Astrocyte of the cerebellum (primary cell): ENCODE measurements at regions not wholly inside any gene's neighbourhood (a gene's known extent, or its start where the extent isn't known, plus 50 kb on each side); places are given as distances from the start of the nearest gene placed in this dataset.
"Not testable (repeated sequence)": the region's sequence is repeated elsewhere in the genome, so short reads cannot be mapped to it uniquely, and the experiment has no call there.

ENCODE experiments used
- DNase-seq: peaks from one replicate; pipeline ENCODE4 v3.0.0-alpha.2; 2011; ENCODE audit warnings: low read depth
- H3K4me3 ChIP-seq: 2 replicates; pipeline ENCODE4 v1.5.1; 2011; ENCODE audit warnings: mild to moderate bottlenecking, low read depth, low read length, moderate library complexity
- in situ Hi-C: cut with HindIII; loops from 2 replicates; pipeline ENCODE4 v1.10.0; 2017; ENCODE audit warnings: low sequenced_read_pairs
- TF ChIP-seq, protein P1 (sequence below): IDR thresholded peaks from 2 replicates; pipeline ENCODE4 v1.5.1; 2012; ENCODE audit warnings: low read length, low read depth, moderate library complexity, mild to moderate bottlenecking; ENCODE audit errors: missing control alignments

DNA sequence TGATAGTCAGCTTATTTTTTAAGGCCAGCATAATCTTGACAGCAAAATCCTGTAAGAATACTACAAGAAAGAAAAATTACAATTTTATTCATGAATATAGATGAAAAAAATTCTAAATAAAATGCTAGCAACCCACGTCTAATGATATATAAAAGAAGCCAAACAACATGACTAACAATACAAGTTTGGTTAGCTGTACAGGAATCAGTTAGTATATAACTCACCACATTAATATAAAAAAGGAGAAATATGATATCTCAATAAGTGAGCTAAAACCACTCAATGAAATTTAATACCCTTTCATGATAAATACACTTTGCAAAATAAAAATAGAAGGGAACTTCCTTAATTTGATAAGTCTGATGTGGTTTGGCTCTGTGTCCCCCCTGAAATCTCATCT, 139.7 kb upstream of the MAN2A1 start:
- in situ Hi-C loops, result no loop called here
- H3K4me3 ChIP-seq, result no peak overlapping the region
- no peak for DNase-seq
- TF ChIP-seq, protein P1, sequence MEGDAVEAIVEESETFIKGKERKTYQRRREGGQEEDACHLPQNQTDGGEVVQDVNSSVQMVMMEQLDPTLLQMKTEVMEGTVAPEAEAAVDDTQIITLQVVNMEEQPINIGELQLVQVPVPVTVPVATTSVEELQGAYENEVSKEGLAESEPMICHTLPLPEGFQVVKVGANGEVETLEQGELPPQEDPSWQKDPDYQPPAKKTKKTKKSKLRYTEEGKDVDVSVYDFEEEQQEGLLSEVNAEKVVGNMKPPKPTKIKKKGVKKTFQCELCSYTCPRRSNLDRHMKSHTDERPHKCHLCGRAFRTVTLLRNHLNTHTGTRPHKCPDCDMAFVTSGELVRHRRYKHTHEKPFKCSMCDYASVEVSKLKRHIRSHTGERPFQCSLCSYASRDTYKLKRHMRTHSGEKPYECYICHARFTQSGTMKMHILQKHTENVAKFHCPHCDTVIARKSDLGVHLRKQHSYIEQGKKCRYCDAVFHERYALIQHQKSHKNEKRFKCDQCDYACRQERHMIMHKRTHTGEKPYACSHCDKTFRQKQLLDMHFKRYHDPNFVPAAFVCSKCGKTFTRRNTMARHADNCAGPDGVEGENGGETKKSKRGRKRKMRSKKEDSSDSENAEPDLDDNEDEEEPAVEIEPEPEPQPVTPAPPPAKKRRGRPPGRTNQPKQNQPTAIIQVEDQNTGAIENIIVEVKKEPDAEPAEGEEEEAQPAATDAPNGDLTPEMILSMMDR, result no peak

DNA sequence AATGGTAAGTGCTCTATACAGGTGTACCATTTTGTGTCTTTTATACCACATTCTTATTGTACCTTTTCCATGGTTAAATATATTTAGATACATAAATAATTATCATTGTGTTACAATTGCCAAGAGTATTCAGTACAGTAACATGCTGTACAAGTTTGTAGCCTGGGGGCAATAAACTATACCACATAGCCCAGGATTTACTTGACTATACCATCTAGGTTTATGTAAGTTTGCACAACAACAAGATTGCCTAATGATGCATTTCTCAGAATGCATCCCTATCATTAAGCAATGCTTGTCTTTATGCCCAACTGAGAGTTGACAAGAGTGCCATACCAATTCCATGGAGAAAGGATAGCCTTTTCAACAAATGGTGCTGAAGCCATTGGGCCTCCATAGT, 136.7 kb upstream of the PJA2 start:
- in situ Hi-C loops, result no loop called here

DNA sequence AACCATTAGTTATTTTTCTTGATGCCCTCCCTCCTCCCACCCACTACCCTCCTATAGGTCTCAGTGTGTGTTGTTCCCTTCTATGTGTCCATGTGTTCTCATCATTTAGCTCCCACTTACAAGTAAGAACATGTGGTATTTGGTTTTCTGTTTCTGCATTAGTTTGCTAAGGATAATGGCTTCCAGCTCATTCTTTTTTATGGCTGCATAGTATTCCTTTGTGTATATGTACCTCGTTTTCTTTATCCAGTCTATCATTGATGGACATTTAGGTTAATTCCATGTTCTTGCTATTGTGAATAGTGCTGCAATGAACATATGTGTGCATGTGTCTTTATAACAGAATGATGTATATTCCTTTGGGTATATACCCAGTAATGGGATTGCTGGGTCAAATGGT, 135.1 kb upstream of the PJA2 start:
- in situ Hi-C loops, H3K4me3 ChIP-seq, DNase-seq: not testable (repeated sequence)

More for the DNA sequence above, 136.7 kb upstream of the PJA2 start:
- DNase-seq, result no peak
- TF ChIP-seq, protein P1, result no peak
- H3K4me3 ChIP-seq, result no peak overlapping the region

DNA sequence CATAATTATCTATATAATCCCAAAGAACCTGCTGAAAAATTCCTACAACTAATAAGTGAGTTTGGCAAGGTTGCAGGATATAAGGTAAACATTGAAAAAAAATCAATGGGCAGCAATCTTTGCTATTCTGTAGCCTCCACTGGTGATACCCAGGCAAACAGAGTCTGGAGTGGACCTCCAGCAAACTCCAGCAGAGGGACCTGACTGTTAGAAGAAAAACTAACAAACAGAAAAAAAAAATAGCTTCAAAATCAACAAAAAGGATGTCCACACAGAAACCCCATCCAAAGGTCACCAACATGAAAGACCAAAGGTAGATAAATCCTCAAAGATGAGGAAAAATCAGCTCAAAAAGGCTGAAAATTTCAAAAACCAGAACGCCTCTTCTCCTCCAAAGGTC, 128.9 kb upstream of the PJA2 start:
- H3K4me3 ChIP-seq, in situ Hi-C loops, DNase-seq: not testable (repeated sequence)

DNA sequence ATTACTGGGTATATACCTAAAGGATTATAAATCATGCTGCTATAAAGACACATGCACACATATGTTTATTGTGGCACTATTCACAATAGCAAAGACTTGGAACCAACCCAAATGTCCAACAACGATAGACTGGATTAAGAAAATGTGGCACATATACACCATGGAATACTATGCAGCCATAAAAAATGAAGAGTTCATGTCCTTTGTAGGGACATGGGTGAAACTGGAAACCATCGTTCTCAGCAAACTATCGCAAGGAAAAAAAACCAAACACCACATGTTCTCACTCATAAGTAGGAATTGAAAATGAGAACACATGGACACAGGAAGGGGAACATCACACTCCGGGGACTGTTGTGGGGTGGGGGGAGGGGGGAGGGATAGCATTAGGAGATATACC, 125.3 kb upstream of the PJA2 start:
- DNase-seq, in situ Hi-C loops, H3K4me3 ChIP-seq: not testable (repeated sequence)

DNA sequence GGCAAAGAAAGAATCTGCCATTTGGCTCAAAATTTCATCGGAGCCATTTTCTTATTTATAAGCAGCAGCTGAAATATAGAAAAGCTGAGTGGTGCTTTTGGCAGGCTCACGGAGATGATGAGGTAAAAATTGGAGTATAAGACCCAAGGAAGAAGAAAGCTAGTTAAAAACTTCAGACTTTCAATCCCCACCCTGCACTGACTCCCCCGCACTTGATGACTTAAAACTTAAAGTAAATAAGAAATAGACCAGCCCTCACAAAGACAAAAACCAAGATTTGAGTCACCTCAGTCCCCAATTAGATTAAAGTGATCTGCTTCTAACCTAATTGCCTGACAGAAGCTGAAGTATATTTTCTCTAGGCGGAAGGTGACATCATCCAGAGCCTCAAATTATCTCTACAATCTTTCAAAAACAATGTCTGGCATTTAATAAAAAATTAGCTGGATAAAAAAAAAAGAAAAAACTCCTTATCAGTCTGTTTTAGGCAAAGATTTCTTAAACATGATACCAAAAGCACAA, 124.0 kb upstream of the PJA2 start:
- H3K4me3 ChIP-seq, result no peak overlapping the region
- in situ Hi-C loops, result no loop called here
- no peak for DNase-seq
- TF ChIP-seq, protein P1, result no peak

DNA sequence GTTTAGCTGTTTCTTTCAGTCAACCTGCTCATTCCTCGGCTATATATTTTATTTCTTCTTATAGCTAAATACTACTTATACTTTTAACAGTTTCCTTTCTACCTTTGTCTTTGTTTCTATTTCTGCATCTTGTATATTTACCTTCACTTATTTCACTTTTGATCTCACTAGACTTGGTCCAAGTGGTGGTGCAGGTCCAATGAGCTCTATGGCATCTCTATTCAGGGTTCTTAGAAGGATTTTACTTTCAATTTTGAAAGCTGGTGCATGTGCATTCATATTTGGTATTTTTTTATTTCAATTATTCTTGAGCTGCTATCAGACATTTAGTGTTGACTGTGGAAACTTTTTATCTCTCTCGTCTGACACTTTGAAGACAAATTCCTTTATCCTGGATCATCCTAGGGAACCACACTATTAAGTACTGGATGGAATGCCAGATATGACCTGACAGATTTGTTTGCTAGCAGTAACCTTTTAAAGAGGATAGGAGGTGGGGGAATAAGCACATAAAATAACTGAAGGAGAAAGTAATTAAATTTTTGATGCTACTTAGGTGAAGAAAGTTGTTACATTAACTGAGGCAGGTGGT, 123.1 kb upstream of the PJA2 start:
- TF ChIP-seq, protein P1, result no peak
- H3K4me3 ChIP-seq, result no peak overlapping the region
- DNase-seq, result no peak
- in situ Hi-C loops, result no loop called here

DNA sequence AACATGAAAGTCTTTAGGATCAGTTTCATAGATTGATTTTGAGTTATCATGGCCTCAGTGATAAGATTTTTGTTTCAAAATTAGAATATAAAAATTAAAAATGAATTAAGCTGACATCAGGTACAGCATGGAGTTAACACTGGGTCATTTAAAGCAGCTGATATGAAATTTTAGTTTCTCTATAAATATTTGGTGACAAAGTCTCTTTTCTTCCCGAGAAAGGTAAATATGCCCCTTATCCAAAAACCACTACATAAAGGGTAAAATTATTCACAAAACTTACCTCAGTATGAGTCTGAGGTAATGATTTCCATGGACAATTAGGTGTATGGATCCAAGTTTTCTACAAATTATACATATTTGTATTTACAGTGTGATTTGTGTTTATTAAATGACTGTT, 121.5 kb upstream of the PJA2 start:
- in situ Hi-C loops, result no loop called here
- TF ChIP-seq, protein P1, result no peak
- no peak for DNase-seq
- H3K4me3 ChIP-seq, result no peak overlapping the region
